HG03097 (cell line): ENCODE measurements at regions not wholly inside any gene's neighbourhood (a gene's known extent, or its start where the extent isn't known, plus 50 kb on each side); places are given as distances from the start of the nearest gene placed in this dataset.

Source experiments
- ATAC-seq: cut with Tn5 transposase; IDR thresholded peaks from one replicate; pipeline ENCODE4 v1.9.1; 2021; ENCODE audit not compliant: unreplicated experiment, low FRiP score

GRCh38 chr16:64004116-64004515 is 1117.7 kb downstream of the CDH11 start:
- ATAC-seq, result no peak

GRCh38 chr16:63995025-63995424 is 1126.8 kb downstream of the CDH11 start:
- ATAC-seq, result no peak

- ATAC-seq, result no peak
Measured at GRCh38 chr16:63983401-63983800, 1138.5 kb downstream of the CDH11 start.

GRCh38 chr16:63982741-63983140 is 1139.1 kb downstream of the CDH11 start:
- no peak for ATAC-seq

- ATAC-seq, result no peak
Measured at GRCh38 chr16:63982110-63982509, 1139.8 kb downstream of the CDH11 start.

GRCh38 chr16:63981639-63982038 is 1140.2 kb downstream of the CDH11 start:
- no peak for ATAC-seq

GRCh38 chr16:63980763-63981162 is 1141.1 kb downstream of the CDH11 start:
- no peak for ATAC-seq

- ATAC-seq, result no peak
Measured at GRCh38 chr16:63978240-63978639, 1143.6 kb downstream of the CDH11 start.

GRCh38 chr16:63976345-63976744 is 1145.5 kb downstream of the CDH11 start:
- no peak for ATAC-seq

- ATAC-seq, result no peak
Measured at GRCh38 chr16:63975669-63976068, 1146.2 kb downstream of the CDH11 start.

GRCh38 chr16:63967966-63968365 is 1153.9 kb downstream of the CDH11 start:
- no peak for ATAC-seq

- ATAC-seq, result no peak
Measured at GRCh38 chr16:63960321-63960720, 1161.5 kb downstream of the CDH11 start.

GRCh38 chr16:63947022-63947421 is 1174.8 kb downstream of the CDH11 start:
- ATAC-seq, result no peak

- ATAC-seq, result no peak
Measured at GRCh38 chr16:63945806-63946205, 1176.1 kb downstream of the CDH11 start.

- ATAC-seq, result no peak
Measured at GRCh38 chr16:63943566-63943965, 1178.3 kb downstream of the CDH11 start.

- no peak for ATAC-seq
Measured at GRCh38 chr16:63938661-63939060, 1183.2 kb downstream of the CDH11 start.

- ATAC-seq, result no peak
Measured at GRCh38 chr16:63933841-63934240, 1188.0 kb downstream of the CDH11 start.

GRCh38 chr16:63928421-63928820 is 1193.4 kb downstream of the CDH11 start:
- ATAC-seq, result no peak

GRCh38 chr16:63925221-63925620 is 1196.6 kb downstream of the CDH11 start:
- ATAC-seq, result no peak

GRCh38 chr16:63922560-63922959 is 1199.3 kb downstream of the CDH11 start:
- ATAC-seq, result no peak

- ATAC-seq, result no peak
Measured at GRCh38 chr16:63921737-63922295, 1200.0 kb downstream of the CDH11 start.

- no peak for ATAC-seq
Measured at GRCh38 chr16:63913290-63913689, 1208.6 kb downstream of the CDH11 start.

GRCh38 chr16:63907251-63907650 is 1214.6 kb downstream of the CDH11 start:
- ATAC-seq, result no peak
